Transverse colon (tissue), 4 donors: ENCODE measurements at regions not wholly inside any gene's neighbourhood (a gene's known extent, or its start where the extent isn't known, plus 50 kb on each side); places are given as distances from the start of the nearest gene placed in this dataset.

Experiments used
- DNase-seq: peaks from one replicate; pipeline ENCODE4 v3.0.0-alpha.2; 2019
- H3K27ac ChIP-seq, 4 donors: fragments of 200-600 bp; sonication (generic); 2 replicates each; pipeline ENCODE4 v1.5.1; 2016 to 2018; ENCODE audit warnings: inconsistent platforms in 4 of 4
- H3K27me3 ChIP-seq: fragments of 200-600 bp; sonication (generic); 2 replicates; pipeline ENCODE4 v1.5.1; 2017; ENCODE audit warnings: inconsistent platforms
- H3K36me3 ChIP-seq, 4 donors: fragments of 200-600 bp; sonication (generic); 2 replicates each; pipeline ENCODE4 v1.5.1; 2017 to 2019; ENCODE audit warnings: inconsistent platforms in 4 of 4
- H3K4me1 ChIP-seq, 4 donors: fragments of 200-600 bp; sonication (generic); 2 replicates each; pipeline ENCODE4 v1.5.1; 2017 to 2020; ENCODE audit warnings: inconsistent platforms in 4 of 4
- H3K4me3 ChIP-seq, 4 donors: fragments of 200-600 bp; sonication (generic); 1 replicate in 1 of 4; 2 replicates in 3 of 4; pipeline versions ENCODE4 v1.5.1 to v1.6.1; 2017 to 2019; ENCODE audit warnings: inconsistent platforms in 4 of 4
- H3K9me3 ChIP-seq, 2 donors: fragments of 200-600 bp; sonication (generic); 2 replicates each; pipeline ENCODE4 v1.5.1; 2017 to 2019; ENCODE audit warnings: inconsistent platforms in 2 of 2
- EP300 ChIP-seq: sonication (generic); formaldehyde crosslinking; IDR thresholded peaks from one replicate; pipeline ENCODE4 v1.6.1; 2017; ENCODE audit warnings: antibody characterized with exemption, low read depth
- POLR2A ChIP-seq: fragments of 450-650 bp; IDR thresholded peaks from one replicate; pipeline ENCODE4 v1.6.1; 2016; ENCODE audit warnings: antibody characterized with exemption, mild to moderate bottlenecking, moderate library complexity
- POLR2AphosphoS5 ChIP-seq, 3 donors: sonication (generic); formaldehyde crosslinking; IDR thresholded peaks; one replicate each; pipeline ENCODE4 v1.6.1; 2016; ENCODE audit warnings: antibody characterized with exemption in 3 of 3
- WGBS, 2 donors: methylation state at CpG; one replicate each; pipeline ENCODE4 v1.1.5; 2018; ENCODE audit warnings: low coverage in 1 of 2; 5-methylcytosine and 5-hydroxymethylcytosine counted together
- in situ Hi-C, 4 donors: fragments of 200-750 bp; cut with MboI; loops; one replicate each; pipeline versions ENCODE4 v1.15.0 to v1.15.1; 2017; ENCODE audit warnings: low sequenced_read_pairs in 3 of 4, low pct_ligation_motif_present in 1 of 4, low pct_unique_long_range_greater_than_20kb in 1 of 4
- intact Hi-C: fragments of 100-400 bp; cut with DNase I; formaldehyde crosslinking; loops from one replicate; pipeline ENCODE4 v1.15.1; 2023; ENCODE audit warnings: low total_unique reads
- TF ChIP-seq, protein P1 (sequence below), 5 experiments: fragments of 200-600 bp in 3 of 5; fragments of 450-650 bp in 2 of 5; sonication (generic) in 3 of 5; IDR thresholded peaks; 1 replicate in 2 of 5; 2 replicates in 3 of 5; pipeline ENCODE4 v1.5.1; 2016 to 2017; ENCODE audit warnings: antibody characterized with exemption in 5 of 5, inconsistent platforms in 3 of 5, mild to moderate bottlenecking in 2 of 5, moderate library complexity in 1 of 5

GRCh38 chr12:125198652-125199051, 133.4 kb downstream of the AACS start:
- Histone ChIP-seq H3K27me3 (peaks cover 45% of the 10 kb centered on the region), H3K4me3 (no peak overlapping the region), H3K4me1 (no peaks in the 10 kb centered on the region), H3K27ac (no peak overlapping the region), H3K9me3 (no peaks in the 10 kb centered on the region), H3K36me3 (no peaks in the 10 kb centered on the region)
- no peak for DNase-seq
- TF ChIP-seq POLR2A, result no peak
- TF ChIP-seq, protein P1, sequence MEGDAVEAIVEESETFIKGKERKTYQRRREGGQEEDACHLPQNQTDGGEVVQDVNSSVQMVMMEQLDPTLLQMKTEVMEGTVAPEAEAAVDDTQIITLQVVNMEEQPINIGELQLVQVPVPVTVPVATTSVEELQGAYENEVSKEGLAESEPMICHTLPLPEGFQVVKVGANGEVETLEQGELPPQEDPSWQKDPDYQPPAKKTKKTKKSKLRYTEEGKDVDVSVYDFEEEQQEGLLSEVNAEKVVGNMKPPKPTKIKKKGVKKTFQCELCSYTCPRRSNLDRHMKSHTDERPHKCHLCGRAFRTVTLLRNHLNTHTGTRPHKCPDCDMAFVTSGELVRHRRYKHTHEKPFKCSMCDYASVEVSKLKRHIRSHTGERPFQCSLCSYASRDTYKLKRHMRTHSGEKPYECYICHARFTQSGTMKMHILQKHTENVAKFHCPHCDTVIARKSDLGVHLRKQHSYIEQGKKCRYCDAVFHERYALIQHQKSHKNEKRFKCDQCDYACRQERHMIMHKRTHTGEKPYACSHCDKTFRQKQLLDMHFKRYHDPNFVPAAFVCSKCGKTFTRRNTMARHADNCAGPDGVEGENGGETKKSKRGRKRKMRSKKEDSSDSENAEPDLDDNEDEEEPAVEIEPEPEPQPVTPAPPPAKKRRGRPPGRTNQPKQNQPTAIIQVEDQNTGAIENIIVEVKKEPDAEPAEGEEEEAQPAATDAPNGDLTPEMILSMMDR (IDR thresholded peaks at IDR 0.05), result no peak
- TF ChIP-seq POLR2AphosphoS5 (IDR thresholded peaks at IDR 0.05), result no peak
- TF ChIP-seq EP300, result no peak
- in situ Hi-C loops (no loop called here), intact Hi-C loops (no loop called here)
- 26% methylated on average over 4 of the region's 4 CpGs; no CpG with 5 or more reads in 1 of the 2 donors for WGBS, 2 donors

- Histone ChIP-seq H3K4me3 (no peak overlapping the region), H3K27ac (no peak overlapping the region), H3K9me3 (no peaks in the 10 kb centered on the region), H3K36me3 (no peaks in the 10 kb centered on the region), H3K4me1 (no peaks in the 10 kb centered on the region), H3K27me3 (peaks cover 30% of the 10 kb centered on the region)
- 64 to 85% methylated on average over 3 of the region's 3 CpGs for WGBS, 2 donors
- intact Hi-C loops (no loop called here), in situ Hi-C loops (no loop called here)
- DNase-seq, result no peak
- TF ChIP-seq, protein P1 (IDR thresholded peaks at IDR 0.05), result no peak
- TF ChIP-seq POLR2AphosphoS5 (IDR thresholded peaks at IDR 0.05), result no peak
- TF ChIP-seq POLR2A, result no peak
- TF ChIP-seq EP300, result no peak
These were observed 135.9 kb downstream of the AACS start for GRCh38 chr12:125201090-125201489.

DNA sequence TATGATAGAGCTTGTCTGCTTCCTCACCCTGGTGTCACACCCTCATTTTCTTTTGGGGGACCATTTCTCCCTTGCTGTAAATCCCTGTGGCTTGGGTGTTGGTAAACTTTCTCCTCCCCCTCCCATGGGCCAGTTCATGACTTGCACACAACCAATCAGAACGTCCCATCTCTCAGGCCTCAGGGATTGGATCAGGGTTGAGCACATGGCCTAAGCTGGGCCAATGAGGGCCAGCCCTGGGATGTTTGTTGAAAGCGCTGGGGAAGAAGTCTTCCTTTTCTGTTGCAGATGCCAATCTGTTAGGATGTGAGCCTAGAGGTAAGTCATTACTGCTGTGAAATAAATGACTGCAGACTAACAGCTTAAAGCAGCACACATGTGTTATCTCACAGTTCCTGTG, 136.7 kb downstream of the AACS start:
- no peak for DNase-seq
- Histone ChIP-seq H3K36me3 (no peaks in the 10 kb centered on the region), H3K4me3 (no peak overlapping the region), H3K4me1 (no peaks in the 10 kb centered on the region), H3K9me3 (no peaks in the 10 kb centered on the region), H3K27me3 (peaks cover 37% of the 10 kb centered on the region), H3K27ac (no peak overlapping the region)
- TF ChIP-seq POLR2A (no peak), POLR2AphosphoS5 (IDR thresholded peaks at IDR 0.05) (no peak), EP300 (no peak)
- TF ChIP-seq, protein P1 (IDR thresholded peaks at IDR 0.05), result no peak
- in situ Hi-C loops (no loop called here), intact Hi-C loops (no loop called here)
- 75% methylated on average over 2 of the region's 2 CpGs; no CpG with 5 or more reads in 1 of the 2 donors for WGBS, 2 donors

DNA sequence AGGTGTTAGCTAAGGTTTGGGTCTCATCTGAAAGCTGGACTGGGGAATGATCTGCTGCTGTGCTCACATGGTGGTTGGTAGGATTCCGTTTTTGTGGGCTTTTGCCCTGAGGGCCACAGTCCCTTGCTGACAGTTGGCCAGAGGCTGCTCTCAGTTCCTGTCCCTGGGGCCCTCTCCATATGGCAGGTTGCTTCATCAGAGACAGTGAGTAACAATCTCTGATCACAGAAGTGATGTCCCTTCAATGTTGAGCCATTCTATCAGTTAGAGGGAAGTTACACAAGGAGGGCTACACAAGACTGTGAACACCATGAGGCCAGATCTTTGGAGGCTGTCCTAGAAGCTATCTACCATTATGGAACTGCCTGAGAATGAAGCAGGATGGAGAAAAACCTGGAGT, 137.2 kb downstream of the AACS start:
- DNase-seq, result no peak
- Histone ChIP-seq H3K36me3 (no peaks in the 10 kb centered on the region), H3K9me3 (no peaks in the 10 kb centered on the region), H3K27me3 (peaks cover 42% of the 10 kb centered on the region), H3K27ac (no peak overlapping the region), H3K4me1 (no peaks in the 10 kb centered on the region), H3K4me3 (no peak overlapping the region)
- TF ChIP-seq, protein P1 (IDR thresholded peaks at IDR 0.05), result no peak
- no peak for TF ChIP-seq EP300
- no peak for TF ChIP-seq POLR2AphosphoS5 (IDR thresholded peaks at IDR 0.05)
- no peak for TF ChIP-seq POLR2A
- intact Hi-C loops (no loop called here), in situ Hi-C loops (no loop called here)
- WGBS, 2 donors, result 86% methylated on average over 1 of the region's 1 CpG; no CpG with 5 or more reads in 1 of the 2 donors
